Lung (tissue), 11 donors: ENCODE measurements at regions not wholly inside any gene's neighbourhood (a gene's known extent, or its start where the extent isn't known, plus 50 kb on each side); places are given as distances from the start of the nearest gene placed in this dataset.

ENCODE experiments used
- ATAC-seq: fragments of 200-7000 bp; cut with Tn5 transposase; one replicate; pipeline ENCODE4 v1.9.1; 2020; ENCODE audit warnings: moderate number of reproducible peaks; ENCODE audit not compliant: insufficient read depth, low FRiP score
- DNase-seq, 3 donors: peaks; one replicate each; pipeline ENCODE4 v3.0.0-alpha.2; 2013 to 2017
- H3K27ac ChIP-seq, 2 donors: one replicate each; pipeline ENCODE4 v1.5.1; 2013; ENCODE audit warnings: mild to moderate bottlenecking in 2 of 2, moderate library complexity in 2 of 2, control low read depth in 1 of 2, inconsistent platforms in 1 of 2, low read depth in 1 of 2, low read length in 1 of 2
- H3K27me3 ChIP-seq, 3 donors: one replicate each; pipeline ENCODE4 v1.5.1; 2013; ENCODE audit warnings: low read length in 2 of 3; ENCODE audit not compliant: control insufficient read depth in 3 of 3, insufficient read depth in 3 of 3
- H3K36me3 ChIP-seq, 4 donors: one replicate each; pipeline ENCODE4 v1.5.1; 2013; ENCODE audit warnings: low read length in 4 of 4, mild to moderate bottlenecking in 1 of 4, moderate library complexity in 1 of 4; ENCODE audit not compliant: control insufficient read depth in 4 of 4, insufficient read depth in 4 of 4
- H3K4me1 ChIP-seq, 5 donors: one replicate each; pipeline ENCODE4 v1.5.1; 2013; ENCODE audit warnings: low read length in 5 of 5, mild to moderate bottlenecking in 2 of 5, moderate library complexity in 1 of 5; ENCODE audit not compliant: control insufficient read depth in 5 of 5, insufficient read depth in 5 of 5
- H3K4me3 ChIP-seq: one replicate; pipeline ENCODE4 v1.5.1; 2013; ENCODE audit warnings: mild to moderate bottlenecking, control low read depth, moderate library complexity
- H3K9ac ChIP-seq, 2 donors: one replicate each; pipeline ENCODE4 v1.5.1; 2013; ENCODE audit warnings: low read length in 2 of 2, control low read depth in 1 of 2; ENCODE audit not compliant: insufficient read depth in 1 of 2
- H3K9me3 ChIP-seq, 4 donors: one replicate each; pipeline ENCODE4 v1.5.1; 2013; ENCODE audit warnings: low read length in 3 of 4, mild to moderate bottlenecking in 1 of 4, moderate library complexity in 1 of 4; ENCODE audit not compliant: control insufficient read depth in 4 of 4, insufficient read depth in 3 of 4
- CTCF ChIP-seq: IDR thresholded peaks from 2 replicates; pipeline ENCODE4 v1.5.1; 2012; ENCODE audit warnings: mild to moderate bottlenecking; ENCODE audit errors: control extremely low read depth, extremely low read depth
- WGBS, 2 donors: extraction: QIAGEN DNeasy Blood & Tissue Kit; methylation state at CpG; one replicate each; pipeline ENCODE4 v1.1.7; 2013; 5-methylcytosine and 5-hydroxymethylcytosine counted together
- donor health status: control.
- donor health status: control.
- donor health status: Bipolar disorder and iron deficiency.
- donor health status: healthy.
- donor health status: DM: yes; HTN: yes; CAD: no.

DNA sequence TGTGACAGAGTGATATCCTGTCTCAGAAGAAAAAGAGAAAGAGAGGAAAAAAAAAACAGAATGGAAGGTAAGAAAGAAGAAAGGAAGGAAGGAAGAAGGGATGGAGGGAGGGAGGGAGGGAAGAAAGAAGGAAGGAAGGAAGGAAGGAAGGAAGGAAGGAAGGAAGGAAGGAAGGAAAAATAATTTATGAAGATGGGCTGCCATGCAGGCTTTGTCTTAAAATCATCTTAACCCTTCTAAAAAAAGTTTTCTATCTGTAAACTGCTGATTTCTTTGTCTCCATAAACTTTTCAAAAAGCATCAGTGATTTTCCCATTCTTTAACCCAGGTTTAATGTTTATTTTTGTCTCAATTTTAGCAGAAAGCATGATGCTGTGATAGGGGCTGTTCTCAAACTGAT is 1154.1 kb upstream of the CDH6 start:
- Histone ChIP-seq H3K4me3 (no peak overlapping the region), H3K9ac (no peak overlapping the region), H3K9me3 (peaks cover 0 to 2% (median 0%) of the 10 kb centered on the region in 4 donors), H3K4me1 (no peaks in the 10 kb centered on the region), H3K36me3 (no peaks in the 10 kb centered on the region), H3K27ac (no peak overlapping the region), H3K27me3 (no peaks in the 10 kb centered on the region)
- TF ChIP-seq CTCF, result no peak
- DNase-seq (no peak), ATAC-seq (no peak)

GRCh38 chr5:30034870-30035269 is 1158.6 kb upstream of the CDH6 start:
- ATAC-seq (no peak), DNase-seq (no peak)
- H3K27ac ChIP-seq, result no peak overlapping the region
- WGBS, 2 donors, result 61 to 72% methylated on average over 2 of the region's 2 CpGs
- no peaks in the 10 kb centered on the region for H3K36me3 ChIP-seq
- H3K9me3 ChIP-seq, result no peaks in the 10 kb centered on the region
- H3K9ac ChIP-seq, result no peak overlapping the region
- H3K4me3 ChIP-seq, result no peak overlapping the region
- H3K27me3 ChIP-seq, result no peaks in the 10 kb centered on the region
- no peak for TF ChIP-seq CTCF
- H3K4me1 ChIP-seq, result no peaks in the 10 kb centered on the region

DNA sequence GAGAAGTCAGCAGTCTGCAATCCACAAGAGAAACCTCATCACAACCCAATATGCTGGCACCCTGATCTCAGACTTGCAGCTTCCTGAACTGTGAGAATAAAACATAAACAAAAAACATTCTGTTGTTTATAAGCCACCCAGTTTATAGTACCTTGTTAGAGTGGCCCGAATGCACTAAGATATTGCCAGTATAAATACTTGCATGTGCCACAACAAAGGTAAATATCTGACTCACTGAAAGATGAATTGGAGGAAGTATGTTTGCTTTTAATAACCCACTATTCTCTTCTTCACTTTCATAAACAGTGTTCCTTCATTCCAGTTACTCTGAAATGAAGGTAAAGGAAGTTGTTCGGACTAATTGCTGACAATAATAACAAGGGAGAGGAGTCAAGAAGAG is 1163.4 kb upstream of the CDH6 start:
- 55 to 57% methylated on average over 2 of the region's 2 CpGs for WGBS, 2 donors
- DNase-seq (no peak), ATAC-seq (no peak)
- Histone ChIP-seq H3K27me3 (no peaks in the 10 kb centered on the region), H3K4me3 (no peak overlapping the region), H3K4me1 (no peaks in the 10 kb centered on the region), H3K9ac (no peak overlapping the region), H3K36me3 (no peaks in the 10 kb centered on the region), H3K9me3 (no peaks in the 10 kb centered on the region), H3K27ac (no peak overlapping the region)
- no peak for TF ChIP-seq CTCF

DNA sequence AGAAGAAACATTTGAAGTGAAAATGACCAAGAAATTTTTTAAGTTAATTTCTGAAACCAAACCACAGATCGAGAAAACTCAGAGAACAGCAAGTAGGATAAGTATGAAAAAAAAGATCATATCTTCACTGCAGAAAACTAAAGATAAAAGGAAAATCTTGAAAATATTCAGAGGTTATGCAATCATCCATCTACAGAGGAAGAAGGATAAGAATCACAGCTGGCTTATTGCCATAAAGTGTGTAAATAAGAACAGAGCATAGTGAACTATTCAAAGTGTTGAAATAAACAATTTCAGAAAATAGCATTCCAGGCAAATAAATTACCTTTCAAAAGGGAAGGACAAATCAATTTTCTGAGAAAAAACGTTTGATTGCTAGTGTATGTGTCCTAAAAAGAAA is 1191.7 kb upstream of the CDH6 start:
- no peak overlapping the region for H3K4me3 ChIP-seq
- TF ChIP-seq CTCF, result no peak
- no peaks in the 10 kb centered on the region for H3K4me1 ChIP-seq
- WGBS, 2 donors, result 54 to 75% methylated on average over 2 of the region's 2 CpGs
- no peak overlapping the region for H3K27ac ChIP-seq
- DNase-seq (no peak), ATAC-seq (no peak)
- H3K36me3 ChIP-seq, result no peaks in the 10 kb centered on the region
- no peaks in the 10 kb centered on the region for H3K27me3 ChIP-seq
- no peak overlapping the region for H3K9ac ChIP-seq
- peaks cover 0 to 5% (median 0%) of the 10 kb centered on the region in 4 donors for H3K9me3 ChIP-seq
